ENCODE measurements at regions not wholly inside any gene's neighbourhood (a gene's known extent, or its start where the extent isn't known, plus 50 kb on each side); places are given as distances from the start of the nearest gene placed in this dataset.

GRCh38 chr7:18157233-18157632 lies 129.6 kb upstream of the PRPS1L1 start:
- no peak for TF ChIP-seq CTCF (IDR thresholded peaks at IDR 0.05)
- no peak for TF ChIP-seq POLR2A (IDR thresholded peaks at IDR 0.05)
